GM19455 (cell line): ENCODE measurements at regions not wholly inside any gene's neighbourhood (a gene's known extent, or its start where the extent isn't known, plus 50 kb on each side); places are given as distances from the start of the nearest gene placed in this dataset.
"Not testable (repeated sequence)": the region's sequence is repeated elsewhere in the genome, so short reads cannot be mapped to it uniquely, and the experiment has no call there.

Source experiments
- ATAC-seq: cut with Tn5 transposase; IDR thresholded peaks from one replicate; pipeline ENCODE4 v1.9.1; 2021; ENCODE audit not compliant: unreplicated experiment

DNA sequence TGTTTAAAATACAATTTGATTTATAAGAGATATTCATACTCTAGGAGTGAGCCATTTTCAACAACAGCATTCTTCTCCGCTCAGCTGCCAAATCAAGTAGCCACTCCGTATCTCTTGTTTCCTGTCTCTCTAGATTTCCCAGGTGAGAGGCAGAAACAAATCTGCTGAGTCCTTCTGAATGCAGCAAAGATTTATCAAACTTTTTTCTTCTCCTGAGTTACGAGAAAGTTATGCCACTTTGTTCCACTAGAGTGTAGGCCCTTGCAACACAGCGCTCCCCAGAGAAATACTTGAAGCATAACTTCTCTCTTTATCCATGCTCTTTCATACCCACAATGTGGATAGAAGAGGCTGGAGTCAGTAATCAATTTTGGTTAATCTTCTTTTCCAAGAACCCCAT lies 1960.8 kb downstream of the OLFM4 start:
- no peak for ATAC-seq

GRCh38 chr13:54999399-54999907 lies 1970.8 kb downstream of the OLFM4 start:
- ATAC-seq: no peak

DNA sequence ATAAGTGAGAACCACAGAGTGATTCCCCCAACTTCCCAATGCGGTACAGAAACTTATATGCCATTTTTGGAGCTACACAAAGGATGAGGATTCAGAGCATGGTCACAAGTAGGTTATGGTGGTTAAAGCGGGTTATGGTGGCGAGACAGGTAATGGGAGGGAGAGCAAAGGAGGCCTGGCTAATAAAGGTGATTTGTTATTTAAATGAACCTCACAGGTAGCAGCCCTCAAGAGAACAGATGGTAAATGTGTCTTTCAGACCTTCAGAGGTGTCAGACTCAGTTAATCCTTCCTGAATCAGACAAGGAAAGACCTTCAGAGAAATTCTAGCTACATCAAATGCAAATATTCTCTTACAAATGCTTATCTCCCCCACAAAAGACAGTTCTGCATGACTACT lies 1971.4 kb downstream of the OLFM4 start:
- no peak for ATAC-seq

GRCh38 chr13:55000844-55001243 lies 1972.2 kb downstream of the OLFM4 start:
- no peak for ATAC-seq

DNA sequence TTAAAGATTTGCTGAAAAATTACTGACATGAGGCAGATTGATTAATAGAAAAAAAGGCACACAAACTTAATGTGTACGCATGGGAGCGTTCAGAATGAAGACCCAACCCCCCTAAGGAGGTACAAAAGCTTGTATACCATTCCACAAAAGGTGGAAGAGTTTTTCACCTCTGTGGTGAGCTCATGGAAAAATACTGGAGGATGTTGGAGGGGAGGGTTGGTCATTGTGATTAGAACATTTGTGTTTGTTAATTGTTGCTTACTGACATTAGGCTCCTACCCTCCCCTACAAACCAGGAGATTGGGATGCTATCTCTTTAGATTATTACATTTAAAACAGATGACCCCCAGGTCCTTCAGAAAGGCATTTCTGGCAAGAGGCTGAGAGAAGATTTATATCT lies 1973.3 kb downstream of the OLFM4 start:
- no peak for ATAC-seq

- ATAC-seq: no peak
Measured at GRCh38 chr13:55007681-55008080, 1979.1 kb downstream of the OLFM4 start.

DNA sequence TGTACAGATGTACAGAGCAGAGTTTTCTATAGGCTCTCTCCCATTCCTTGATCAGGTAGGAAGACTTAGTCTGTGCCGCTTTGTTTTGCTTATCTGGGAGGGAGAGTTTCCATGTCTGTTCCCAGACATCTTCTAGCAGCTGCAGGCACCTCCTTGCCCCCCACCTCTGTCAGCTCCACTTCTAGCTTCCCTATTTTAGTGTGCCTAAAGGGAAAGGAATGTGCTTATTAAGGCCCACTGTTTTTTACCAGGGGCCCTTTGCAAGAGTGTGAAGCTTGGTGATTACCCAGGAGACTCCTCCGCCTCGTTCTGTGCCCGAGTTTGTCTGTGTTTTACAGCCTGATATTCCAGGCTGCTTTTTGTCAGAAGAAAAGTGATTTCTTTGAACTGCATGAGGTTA lies 1984.4 kb downstream of the OLFM4 start:
- no peak for ATAC-seq

- no peak for ATAC-seq
Measured at GRCh38 chr13:55029280-55029679, 2000.7 kb downstream of the OLFM4 start.

GRCh38 chr13:55038230-55038629 lies 2009.6 kb downstream of the OLFM4 start:
- no peak for ATAC-seq

DNA sequence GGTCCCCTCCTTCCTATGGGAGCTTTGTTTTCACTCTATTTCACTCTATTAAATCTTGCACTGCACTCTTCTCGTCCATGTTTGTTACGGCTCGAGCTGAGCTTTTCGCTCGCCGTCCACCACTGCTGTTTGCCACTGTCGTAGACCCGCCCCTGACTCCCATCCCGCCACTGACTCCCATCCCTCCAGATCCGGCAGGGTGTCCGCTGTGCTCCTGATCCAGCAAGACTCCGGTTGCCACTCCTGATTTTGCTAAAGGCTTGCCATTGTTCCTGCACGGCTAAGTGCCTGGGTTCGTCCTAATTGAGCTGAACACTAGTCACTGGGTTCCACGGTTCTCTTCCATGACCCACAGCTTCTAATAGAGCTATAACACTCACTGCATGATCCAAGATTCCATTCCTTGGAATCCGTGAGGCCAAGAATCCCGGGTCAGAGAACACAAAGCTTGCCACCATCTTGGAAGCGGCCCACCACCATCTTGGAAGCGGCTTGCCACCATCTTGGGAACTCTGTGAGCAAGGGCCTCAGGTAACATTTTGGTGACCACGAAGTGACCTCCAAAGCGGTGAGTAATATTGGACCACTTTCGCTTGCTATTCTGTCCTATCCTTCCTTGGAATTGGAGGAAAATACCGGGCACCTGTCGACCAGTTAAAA lies 2025.4 kb downstream of the OLFM4 start:
- not testable (repeated sequence) for ATAC-seq

- not testable (repeated sequence) for ATAC-seq
Measured at GRCh38 chr13:55055666-55056065, 2027.1 kb downstream of the OLFM4 start.

- ATAC-seq: no peak
Measured at GRCh38 chr13:55062662-55063061, 2034.0 kb downstream of the OLFM4 start.

DNA sequence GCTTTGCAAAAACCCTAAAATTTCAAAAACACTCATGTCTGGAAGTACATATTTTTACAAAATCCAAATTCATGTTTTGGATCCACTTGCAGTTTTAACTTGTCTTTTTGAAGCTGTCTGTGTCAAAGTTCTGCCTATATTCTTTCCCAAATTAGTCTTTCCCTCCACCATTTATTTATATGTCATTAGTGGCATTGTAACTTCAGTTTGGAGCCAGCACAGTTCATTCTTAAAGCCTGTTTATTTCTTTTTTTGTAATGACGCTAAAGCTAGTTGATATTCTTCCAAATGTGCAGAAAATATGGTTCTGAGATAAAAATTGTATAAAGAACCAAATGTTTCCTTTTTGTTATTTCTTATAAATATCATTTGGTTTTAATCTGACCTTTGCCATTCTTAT lies 2039.3 kb downstream of the OLFM4 start:
- ATAC-seq: no peak

GRCh38 chr13:55069746-55070145 lies 2041.1 kb downstream of the OLFM4 start:
- no peak for ATAC-seq

DNA sequence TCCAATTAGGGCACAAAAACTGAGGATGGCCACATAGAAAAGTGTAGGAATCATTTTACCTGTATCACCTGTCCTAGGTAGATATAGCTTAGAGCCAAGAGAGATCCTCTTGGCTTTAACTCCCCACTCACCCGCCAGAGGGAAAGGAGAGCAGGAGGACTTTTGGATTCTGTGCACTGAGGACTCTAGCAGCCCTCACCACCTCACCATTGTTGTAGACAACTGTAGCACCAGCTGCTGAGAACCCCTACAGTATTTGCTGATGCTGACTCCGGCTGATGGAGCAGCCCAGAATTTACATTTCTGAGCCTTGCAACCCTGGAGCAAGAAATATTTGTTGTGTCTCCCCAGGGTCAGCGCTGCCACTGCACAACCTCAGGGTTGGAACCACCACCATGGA lies 2044.4 kb downstream of the OLFM4 start:
- no peak for ATAC-seq

DNA sequence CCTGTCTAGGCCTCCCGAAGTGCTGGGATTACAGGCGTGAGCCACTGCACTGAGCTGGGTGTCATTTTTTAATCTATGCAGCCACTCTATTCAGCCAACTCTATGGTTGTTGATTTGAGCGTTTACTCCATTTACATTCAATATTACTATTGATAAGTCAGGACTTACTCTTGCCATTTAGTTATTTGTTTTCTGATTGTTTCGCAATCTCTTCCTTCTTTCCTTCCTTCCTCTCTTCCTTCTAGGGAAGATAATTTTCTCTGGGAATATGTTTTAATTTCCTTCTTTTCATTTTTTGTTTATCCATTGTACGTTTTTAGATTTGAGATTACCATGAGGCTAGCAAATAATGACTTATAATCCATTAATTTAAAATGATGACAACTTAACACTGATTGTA lies 2056.0 kb downstream of the OLFM4 start:
- no peak for ATAC-seq

DNA sequence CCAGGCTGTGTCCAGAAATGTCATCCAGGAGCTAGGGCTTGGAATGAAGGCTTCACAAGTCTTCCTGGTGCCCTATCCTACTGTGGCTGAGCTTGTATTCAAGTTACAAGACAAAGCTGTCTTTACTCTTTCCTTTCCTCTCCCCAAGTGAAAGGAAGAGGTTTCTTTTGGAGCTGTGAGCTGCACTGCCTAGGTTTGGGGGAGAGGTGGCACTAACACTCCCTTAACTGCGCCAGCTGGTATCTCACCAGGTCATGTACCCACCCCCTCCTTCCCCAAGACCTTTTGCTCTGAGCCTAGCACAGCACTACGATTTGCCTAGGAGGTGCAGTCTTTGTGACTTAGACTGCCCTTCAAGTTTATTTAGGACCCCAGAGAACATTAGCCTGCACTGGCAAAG lies 2053.6 kb upstream of the PRR20A start:
- no peak for ATAC-seq

DNA sequence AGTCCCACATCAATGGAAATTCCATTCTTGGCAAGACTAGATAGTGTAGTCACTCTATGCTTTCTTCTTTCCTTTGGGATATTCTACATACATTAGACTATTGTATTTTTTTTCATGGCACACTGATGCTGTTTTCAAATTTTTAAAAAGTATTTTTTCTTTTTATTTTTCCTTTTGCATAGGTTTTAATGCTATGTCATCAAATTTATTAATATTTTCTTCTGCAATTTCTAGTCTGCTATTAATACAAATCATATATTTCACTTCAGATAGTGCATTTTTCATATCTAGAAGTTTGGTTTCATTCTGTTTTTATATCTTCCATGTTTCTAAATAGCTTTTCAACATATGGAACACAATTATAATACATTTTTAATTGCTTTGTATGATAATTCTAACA lies 2050.1 kb upstream of the PRR20A start:
- ATAC-seq: no peak

DNA sequence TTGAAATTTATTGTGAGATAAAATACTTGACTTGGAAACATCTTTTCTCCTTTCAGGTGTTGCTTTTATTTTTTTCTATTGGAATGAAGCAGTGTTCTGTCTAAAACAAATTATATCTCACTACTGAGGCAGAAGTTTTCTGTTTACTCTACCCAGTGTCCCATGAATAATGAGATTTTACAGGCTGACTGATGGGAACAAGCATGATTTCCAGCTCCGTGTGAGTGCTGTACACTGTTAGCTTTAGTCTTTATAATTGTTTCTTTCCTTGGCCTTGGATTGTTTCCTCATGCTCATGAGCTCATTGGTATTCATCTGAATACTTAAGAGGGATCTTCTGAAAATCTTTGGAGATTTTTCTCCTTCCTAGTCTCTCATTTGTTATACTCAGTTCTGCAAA lies 2049.5 kb upstream of the PRR20A start:
- no peak for ATAC-seq

DNA sequence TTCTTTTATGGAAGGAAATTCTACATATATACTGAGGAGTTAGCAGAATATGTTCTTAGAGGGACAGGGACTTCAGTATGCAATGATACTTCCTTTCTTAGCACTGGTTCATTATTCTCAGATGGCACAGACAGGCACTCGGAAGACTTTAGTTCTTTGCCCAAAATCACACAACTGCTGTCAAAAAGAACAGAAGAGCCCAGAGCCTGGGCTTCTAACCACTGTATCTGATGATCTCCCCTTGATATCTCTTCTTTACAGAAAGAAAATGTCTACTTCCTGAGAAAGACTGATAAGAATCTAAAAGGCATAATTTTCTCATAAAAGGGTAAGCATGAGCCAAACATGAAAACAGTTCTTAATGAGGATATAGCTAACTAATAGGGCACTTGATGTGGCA lies 2034.2 kb upstream of the PRR20A start:
- ATAC-seq: no peak

- ATAC-seq: no peak
Measured at GRCh38 chr13:55120631-55121030, 2020.1 kb upstream of the PRR20A start.

DNA sequence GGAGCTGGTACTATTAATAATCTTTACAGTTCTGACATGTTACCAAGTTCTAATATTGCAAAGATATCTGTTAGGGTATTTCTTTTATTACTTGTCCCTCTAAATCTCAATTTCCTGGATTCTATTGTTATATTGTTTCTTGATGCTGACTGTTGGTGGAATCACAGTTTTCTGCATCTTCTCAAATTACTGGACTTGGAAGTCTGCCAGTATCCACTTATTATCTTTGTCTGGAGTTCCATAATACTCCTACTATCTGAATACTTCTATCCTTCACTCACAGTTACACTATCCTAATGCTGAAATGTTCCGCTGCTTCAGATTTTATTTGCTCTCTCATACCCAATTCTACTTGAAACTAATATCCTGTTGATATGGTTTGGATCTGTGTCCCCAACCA lies 1985.7 kb upstream of the PRR20A start:
- no peak for ATAC-seq

- ATAC-seq: no peak
Measured at GRCh38 chr13:55159765-55160164, 1981.0 kb upstream of the PRR20A start.
